ENCODE measurements at regions not wholly inside any gene's neighbourhood (a gene's known extent, or its start where the extent isn't known, plus 50 kb on each side); places are given as distances from the start of the nearest gene placed in this dataset.

- H3K9me3 Mint-ChIP-seq = peaks cover 28% of the 10 kb centered on the region
- no peak overlapping the region for H3K27ac Mint-ChIP-seq
- H3K4me3 Mint-ChIP-seq = no peak overlapping the region
- peaks cover 3% of the 10 kb centered on the region for H3K27me3 Mint-ChIP-seq (ENCODE audit: low read depth)
- no peaks in the 10 kb centered on the region for H3K4me1 Mint-ChIP-seq
- no peak for DNase-seq (ENCODE audit: low spot score in 2 of 2, unreplicated experiment in 2 of 2)
- no peak for TF ChIP-seq CTCF (IDR thresholded peaks at IDR 0.05; ENCODE audit: unreplicated experiment)
- H3K36me3 Mint-ChIP-seq = no peaks in the 10 kb centered on the region
Observed at GRCh38 chr4:62571494-62571893, 1371.4 kb downstream of the ADGRL3 start.

GRCh38 chr4:62560858-62561257, 1360.7 kb downstream of the ADGRL3 start:
- H3K27me3 Mint-ChIP-seq (ENCODE audit: low read depth) = no peaks in the 10 kb centered on the region
- no peak overlapping the region for H3K27ac Mint-ChIP-seq

GRCh38 chr4:62550121-62550520, 1350.0 kb downstream of the ADGRL3 start:
- H3K27ac Mint-ChIP-seq = no peak overlapping the region
- no peaks in the 10 kb centered on the region for H3K4me1 Mint-ChIP-seq
- H3K4me3 Mint-ChIP-seq = no peak overlapping the region
- H3K27me3 Mint-ChIP-seq (ENCODE audit: low read depth) = no peaks in the 10 kb centered on the region
- no peaks in the 10 kb centered on the region for H3K36me3 Mint-ChIP-seq
- H3K9me3 Mint-ChIP-seq = no peaks in the 10 kb centered on the region
- DNase-seq (ENCODE audit: low spot score in 2 of 2, unreplicated experiment in 2 of 2) = no peak
- TF ChIP-seq CTCF (IDR thresholded peaks at IDR 0.05; ENCODE audit: unreplicated experiment) = no peak

More at GRCh38 chr4:62560858-62561257, 1360.7 kb downstream of the ADGRL3 start:
- Mint-ChIP-seq H3K9me3 (no peaks in the 10 kb centered on the region), H3K36me3 (no peaks in the 10 kb centered on the region), H3K4me3 (no peak overlapping the region), H3K4me1 (peaks cover 8% of the 10 kb centered on the region)
- no peak for TF ChIP-seq CTCF (IDR thresholded peaks at IDR 0.05; ENCODE audit: unreplicated experiment)
- DNase-seq (ENCODE audit: low spot score in 2 of 2, unreplicated experiment in 2 of 2) = no peak

GRCh38 chr4:62549601-62550000, 1349.5 kb downstream of the ADGRL3 start:
- DNase-seq (ENCODE audit: low spot score in 2 of 2, unreplicated experiment in 2 of 2) = no peak
- Mint-ChIP-seq H3K27ac (no peak overlapping the region), H3K9me3 (no peaks in the 10 kb centered on the region), H3K4me3 (no peak overlapping the region), H3K36me3 (no peaks in the 10 kb centered on the region), H3K27me3 (ENCODE audit: low read depth) (no peaks in the 10 kb centered on the region), H3K4me1 (no peaks in the 10 kb centered on the region)
- no peak for TF ChIP-seq CTCF (IDR thresholded peaks at IDR 0.05; ENCODE audit: unreplicated experiment)

GRCh38 chr4:62548765-62549164, 1348.6 kb downstream of the ADGRL3 start:
- no peaks in the 10 kb centered on the region for H3K27me3 Mint-ChIP-seq (ENCODE audit: low read depth)
- no peak for TF ChIP-seq CTCF (IDR thresholded peaks at IDR 0.05; ENCODE audit: unreplicated experiment)
- no peak overlapping the region for H3K4me3 Mint-ChIP-seq
- DNase-seq (ENCODE audit: low spot score in 2 of 2, unreplicated experiment in 2 of 2) = no peak
- H3K36me3 Mint-ChIP-seq = no peaks in the 10 kb centered on the region
- H3K4me1 Mint-ChIP-seq = no peaks in the 10 kb centered on the region
- H3K9me3 Mint-ChIP-seq = no peaks in the 10 kb centered on the region
- H3K27ac Mint-ChIP-seq = no peak overlapping the region

GRCh38 chr4:62548108-62548524, 1348.0 kb downstream of the ADGRL3 start:
- Mint-ChIP-seq H3K36me3 (no peaks in the 10 kb centered on the region), H3K27me3 (ENCODE audit: low read depth) (no peaks in the 10 kb centered on the region), H3K27ac (no peak overlapping the region), H3K9me3 (no peaks in the 10 kb centered on the region), H3K4me3 (no peak overlapping the region), H3K4me1 (no peaks in the 10 kb centered on the region)
- TF ChIP-seq CTCF (IDR thresholded peaks at IDR 0.05; ENCODE audit: unreplicated experiment) = no peak
- DNase-seq (ENCODE audit: low spot score in 2 of 2, unreplicated experiment in 2 of 2) = no peak

Measured in mesothelial cell of epicardium (in vitro differentiated cells).